ENCODE measurements at regions not wholly inside any gene's neighbourhood (a gene's known extent, or its start where the extent isn't known, plus 50 kb on each side); places are given as distances from the start of the nearest gene placed in this dataset.

DNA sequence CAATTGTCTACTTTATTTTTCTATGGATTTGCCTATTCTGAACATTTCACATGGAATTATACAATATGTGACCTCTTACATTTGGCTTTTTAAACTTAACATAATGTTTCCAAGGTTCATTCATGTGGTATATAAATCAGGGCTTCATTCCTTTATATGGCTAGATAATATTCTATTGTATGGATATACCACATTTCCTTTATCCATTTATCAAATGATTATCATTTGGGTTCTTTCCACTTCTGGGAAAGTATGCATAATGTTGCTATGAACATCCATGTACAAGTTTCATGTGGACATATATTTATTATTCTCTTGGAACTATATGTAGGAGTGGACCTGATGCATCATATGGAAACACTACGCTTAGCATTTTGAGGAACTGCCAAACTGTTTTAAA lies 99.7 kb upstream of the NCKAP5 start:
- no peak for DNase-seq

GRCh38 chr2:133668547-133668946 lies 100.3 kb upstream of the NCKAP5 start:
- no peak for DNase-seq

GRCh38 chr2:133673305-133673905 lies 105.1 kb upstream of the NCKAP5 start:
- DNase-seq = no peak

DNA sequence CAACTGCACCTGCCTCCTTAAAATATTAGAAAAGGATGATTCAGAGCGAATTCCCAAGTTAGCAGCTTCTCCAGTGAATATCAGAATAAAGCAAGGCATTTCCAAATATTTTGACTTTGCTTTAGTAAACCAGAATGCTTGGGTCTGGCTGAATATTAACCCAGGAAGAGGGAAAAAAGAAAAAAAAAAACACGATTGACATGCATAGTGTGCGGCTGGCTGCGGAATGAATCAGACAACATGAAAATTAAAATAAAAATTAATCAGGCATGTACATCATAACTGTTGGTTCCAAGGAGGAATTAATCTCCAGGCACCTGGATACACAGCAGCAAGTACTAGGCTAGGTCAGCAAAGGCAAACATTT lies 105.8 kb upstream of the NCKAP5 start:
- DNase-seq = no peak

DNA sequence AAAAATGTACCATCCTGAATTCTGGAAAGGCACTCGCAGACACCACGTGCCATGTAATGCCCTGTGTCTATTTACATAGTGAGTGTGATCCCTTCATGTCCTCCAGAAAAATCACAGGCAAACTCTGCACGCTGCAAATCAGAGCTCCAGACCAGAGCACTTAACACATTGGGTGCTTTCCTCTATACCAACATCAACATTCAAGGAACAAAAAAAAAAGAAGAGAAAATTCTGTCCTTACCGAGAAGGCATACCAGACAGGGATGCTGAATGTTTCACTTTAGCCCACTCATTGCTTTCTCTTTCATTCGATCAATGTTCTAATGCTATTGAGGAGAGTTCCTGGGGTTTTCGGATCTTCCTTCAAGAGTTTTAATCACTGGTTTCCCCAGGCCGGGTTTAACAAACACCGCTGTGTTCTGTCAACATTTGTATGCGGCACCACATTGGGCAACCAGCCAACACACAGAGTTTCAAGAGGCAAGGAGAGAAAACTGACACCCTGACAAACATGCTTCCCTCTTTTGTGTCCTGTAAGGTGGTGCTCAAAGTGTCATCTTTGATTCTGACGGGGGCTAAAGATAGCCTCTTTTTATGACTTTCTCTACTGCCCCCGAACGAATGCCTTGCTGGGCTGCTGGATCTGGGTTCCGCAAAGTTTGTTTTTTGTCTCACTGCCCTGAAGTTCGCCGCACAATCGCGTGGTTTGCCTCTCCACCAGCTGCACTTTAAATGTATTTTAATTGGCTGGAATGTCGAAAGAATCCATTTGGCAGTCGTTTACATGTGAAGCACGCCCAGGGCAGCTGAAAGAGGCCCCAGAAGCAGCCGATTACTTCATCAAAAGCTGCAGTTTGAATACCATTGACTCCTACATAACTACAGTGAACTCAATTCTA lies 106.4 kb upstream of the NCKAP5 start:
- DNase-seq = no peak

DNA sequence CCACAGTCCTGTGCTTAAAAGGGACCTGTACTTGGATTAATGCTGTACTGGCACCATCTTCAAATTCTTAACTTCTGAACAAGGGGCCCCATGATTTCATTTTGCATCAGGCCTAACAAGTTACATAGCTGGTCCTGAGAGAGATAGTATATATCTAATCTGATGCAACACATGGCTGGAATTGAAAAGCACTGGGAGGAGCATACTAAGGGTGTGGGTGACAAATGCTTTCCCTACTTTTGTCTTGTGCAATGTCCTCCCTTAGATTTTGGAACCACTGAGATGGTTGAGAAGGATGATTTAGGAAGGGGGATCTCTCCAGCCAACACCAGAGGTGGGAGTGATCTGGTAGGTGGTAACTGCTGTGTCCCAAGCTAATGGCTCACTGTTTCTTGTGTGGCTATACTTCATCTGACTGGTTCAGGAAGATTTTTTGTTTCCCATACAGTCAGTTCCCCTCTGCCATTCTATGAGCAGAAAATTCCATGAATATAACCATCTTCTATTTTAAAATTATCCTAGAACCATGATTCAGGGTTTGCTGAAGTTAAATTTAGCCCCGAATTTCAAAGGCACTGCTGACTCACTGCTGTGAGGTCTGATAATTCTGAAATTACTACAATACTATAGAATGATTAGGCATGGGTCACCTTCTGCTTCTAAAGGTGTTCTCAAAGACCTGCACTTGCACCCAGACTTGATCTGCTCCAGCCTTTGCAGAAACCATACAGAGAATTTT lies 108.3 kb upstream of the NCKAP5 start:
- DNase-seq = no peak

DNA sequence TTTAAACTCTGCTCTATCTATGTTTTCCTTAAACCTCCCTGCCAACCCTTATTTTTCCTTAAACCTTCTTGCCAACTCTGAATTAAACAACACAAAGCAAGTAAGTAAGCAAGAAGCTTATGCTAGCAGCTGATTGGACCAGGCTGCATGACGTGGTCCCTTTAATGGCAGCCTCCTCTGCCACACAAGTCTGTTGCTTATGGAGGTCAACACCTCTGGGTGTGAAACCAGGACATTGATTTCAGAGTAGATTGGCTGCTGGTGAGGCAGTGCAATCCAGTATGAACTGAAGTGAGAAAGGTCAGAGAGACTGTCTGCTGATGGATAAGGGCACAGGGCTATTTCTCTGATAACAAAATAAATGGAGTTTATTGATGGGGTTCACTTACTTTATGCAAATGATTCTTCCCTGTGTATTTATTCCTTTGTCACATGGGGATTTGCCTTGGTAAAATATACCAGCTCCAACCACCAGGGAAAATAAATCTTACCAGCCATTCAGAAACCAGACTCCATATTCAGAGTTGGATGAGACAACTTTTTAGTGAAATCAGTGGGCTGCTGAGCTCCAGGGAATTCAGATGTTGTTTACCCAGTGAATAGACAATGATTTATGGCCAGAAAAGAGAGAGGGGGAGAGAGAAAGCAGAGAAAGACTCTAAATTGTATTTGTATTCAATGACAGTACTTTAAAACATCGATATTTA lies 112.2 kb upstream of the NCKAP5 start:
- no peak for DNase-seq

- no peak for DNase-seq
Measured at GRCh38 chr2:133682347-133682746, 114.1 kb upstream of the NCKAP5 start.

DNA sequence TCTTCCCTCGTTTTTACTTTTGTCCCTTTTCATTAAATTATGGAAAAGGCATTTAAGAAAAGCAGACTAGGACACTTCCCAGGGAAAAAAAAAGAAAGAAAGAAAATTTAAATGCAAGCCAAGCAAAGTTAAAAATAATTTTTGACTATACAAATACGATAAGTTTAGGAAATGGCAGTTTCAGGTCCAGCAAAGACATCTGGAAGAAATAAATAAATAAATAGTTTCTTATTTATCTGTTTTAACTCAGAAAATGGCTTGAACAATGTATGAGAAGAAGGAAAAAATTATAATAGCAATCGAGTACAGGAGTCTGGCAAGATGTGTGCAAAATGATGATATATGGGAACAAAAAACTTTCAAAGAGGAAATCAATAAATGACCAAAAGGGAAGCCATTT lies 114.6 kb upstream of the NCKAP5 start:
- no peak for DNase-seq

GRCh38 chr2:133685636-133686215 lies 117.5 kb upstream of the NCKAP5 start:
- DNase-seq = no peak

- DNase-seq = no peak
Measured at GRCh38 chr2:133690780-133691179, 122.5 kb upstream of the NCKAP5 start.

DNA sequence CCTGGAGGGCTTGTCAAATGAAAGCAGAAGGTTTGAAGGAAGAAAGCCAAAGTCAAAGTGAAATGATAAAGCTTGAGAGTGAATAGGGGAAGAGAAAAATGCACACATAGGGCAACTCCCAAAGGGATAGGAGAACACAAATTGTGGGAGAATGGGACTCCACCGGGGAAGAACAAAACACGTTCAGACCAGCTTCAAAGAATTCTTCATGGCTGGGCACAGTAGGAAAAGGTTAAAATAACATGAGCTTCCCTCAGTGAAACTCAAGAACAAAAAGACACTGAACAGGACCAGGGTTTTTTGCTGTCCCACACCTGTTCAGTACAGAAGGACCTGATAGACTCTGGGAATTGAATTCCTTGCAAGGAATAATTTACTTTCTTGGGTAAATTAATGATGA lies 123.1 kb upstream of the NCKAP5 start:
- no peak for DNase-seq

GRCh38 chr2:133705287-133705686 lies 137.0 kb upstream of the NCKAP5 start:
- DNase-seq = no peak

DNA sequence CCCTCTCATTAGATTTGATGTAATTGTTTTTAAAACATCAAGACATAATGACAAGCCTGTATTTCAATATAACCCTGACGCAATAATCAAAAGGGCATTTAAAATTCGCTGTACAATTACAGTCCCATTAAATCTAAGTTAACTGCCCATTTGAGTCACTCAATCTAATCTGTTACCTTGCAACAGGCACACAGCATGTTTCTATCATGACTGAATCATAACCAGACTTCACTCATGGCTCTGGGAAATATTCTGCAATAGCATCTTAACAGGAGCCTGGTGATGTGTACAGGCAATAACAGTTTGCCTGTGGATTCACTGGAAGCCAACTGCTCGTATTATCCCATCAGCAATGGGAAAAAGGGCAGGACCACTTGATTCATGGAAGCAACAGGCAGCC lies 142.3 kb upstream of the NCKAP5 start:
- no peak for DNase-seq

DNA sequence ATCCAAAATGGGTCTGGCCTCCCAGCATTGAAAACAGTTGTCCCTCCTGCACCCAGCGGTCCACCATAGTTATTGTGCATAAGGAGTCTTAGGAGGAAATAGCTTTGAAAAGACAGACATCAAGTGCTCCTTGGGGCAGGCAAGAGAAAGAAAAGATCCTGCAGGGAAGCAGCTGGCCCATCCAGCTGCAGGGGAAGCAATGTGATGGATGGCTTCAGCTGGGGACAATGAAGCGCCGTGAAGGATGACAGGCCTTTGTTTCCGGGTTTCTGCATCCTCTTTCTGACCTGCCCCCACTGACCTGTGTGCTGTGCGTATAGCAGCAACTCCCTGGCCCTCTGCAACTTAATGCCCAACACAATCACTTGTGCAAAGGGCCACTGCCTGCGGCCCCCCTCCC lies 142.9 kb upstream of the NCKAP5 start:
- DNase-seq = no peak

DNA sequence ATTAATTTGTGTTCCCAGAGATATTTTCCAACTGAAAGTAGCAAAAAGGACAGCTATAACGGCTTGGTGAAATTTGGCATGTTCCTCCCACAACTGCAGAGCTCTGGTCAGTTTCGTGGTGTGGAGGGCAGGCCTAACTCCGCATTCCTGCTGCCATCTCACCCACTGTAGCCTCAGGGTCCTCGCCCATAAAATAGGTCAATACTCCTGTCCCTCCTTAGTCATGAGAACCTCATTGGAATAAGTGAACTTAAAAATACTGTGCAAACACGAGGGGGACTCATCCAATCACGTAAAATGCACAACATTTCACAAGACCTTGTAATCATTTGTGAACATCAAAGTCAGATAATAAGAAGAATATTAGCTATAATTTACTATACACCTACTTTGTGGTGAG lies 143.5 kb upstream of the NCKAP5 start:
- DNase-seq = no peak

DNA sequence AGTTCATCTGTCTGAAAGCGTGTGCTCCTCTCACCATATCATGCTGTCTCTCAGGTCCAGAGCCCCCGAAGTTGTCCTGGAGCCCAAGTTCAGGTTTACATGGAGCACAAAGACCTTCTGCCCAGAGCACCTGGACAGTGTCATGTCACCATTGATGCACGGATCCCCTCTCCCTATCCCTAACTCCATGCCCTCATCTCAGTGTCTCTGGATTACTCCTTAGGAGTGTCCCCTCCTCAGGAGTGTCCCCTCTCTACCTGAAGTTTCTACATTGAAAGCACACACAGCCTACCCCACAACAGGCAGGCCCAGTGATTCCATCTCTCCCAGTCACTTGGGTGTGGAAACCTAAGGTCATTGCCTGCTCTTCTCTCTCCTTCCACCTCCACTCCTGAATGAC lies 144.1 kb upstream of the NCKAP5 start:
- no peak for DNase-seq

GRCh38 chr2:133713049-133713580 lies 144.9 kb upstream of the NCKAP5 start:
- DNase-seq = no peak

DNA sequence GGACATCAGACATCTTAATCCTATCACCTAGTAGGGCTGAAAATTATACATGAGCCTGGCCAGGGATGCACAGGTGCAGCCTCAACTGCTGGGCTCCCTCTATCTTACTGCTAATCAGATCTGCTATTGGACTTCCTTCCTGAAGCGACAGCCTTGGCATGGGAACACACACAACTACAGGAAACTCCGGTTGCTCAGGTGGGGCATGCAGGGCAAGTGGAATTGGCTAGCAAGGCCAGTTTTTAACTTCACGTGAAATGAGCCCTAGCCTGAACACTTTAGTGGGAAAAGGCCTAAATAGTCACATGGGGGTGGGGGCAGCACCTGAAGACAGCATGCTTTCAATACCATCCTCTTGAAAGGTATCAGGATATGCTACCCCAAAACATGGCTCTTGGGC lies 147.9 kb upstream of the NCKAP5 start:
- no peak for DNase-seq

DNA sequence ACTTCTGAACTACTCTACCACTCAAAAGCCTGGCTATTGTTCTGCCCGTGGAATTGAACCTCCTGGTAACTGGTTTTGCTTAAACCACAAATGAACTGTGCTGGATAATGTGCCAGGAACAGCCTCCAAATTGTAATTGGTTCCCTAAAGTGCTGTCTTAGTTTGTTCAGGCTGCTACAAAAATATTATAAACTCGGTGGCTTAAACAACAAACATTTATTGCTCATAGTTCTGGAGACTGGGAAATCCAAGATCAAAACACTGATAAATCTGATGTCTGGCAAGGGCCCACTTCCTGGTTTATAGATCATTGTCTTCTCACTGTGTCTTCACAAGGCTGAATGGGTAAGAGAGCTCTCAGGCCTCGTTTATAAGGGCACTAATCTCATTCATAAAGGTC lies 149.2 kb upstream of the NCKAP5 start:
- DNase-seq = no peak

GRCh38 chr2:133718688-133719201 lies 150.5 kb upstream of the NCKAP5 start:
- DNase-seq = no peak

- DNase-seq = no peak
Measured at GRCh38 chr2:133720429-133720828, 152.2 kb upstream of the NCKAP5 start.

Data from activated T-cell treated with anti-CD3 and anti-CD28 coated beads, Interleukin-2, amount 50 U/mL, for 48 hours (primary cell).